ENCODE measurements at regions not wholly inside any gene's neighbourhood (a gene's known extent, or its start where the extent isn't known, plus 50 kb on each side); places are given as distances from the start of the nearest gene placed in this dataset.

GRCh38 chr6:156053626-156054025 lies 598.0 kb upstream of the NOX3 start:
- no peak for DNase-seq

GRCh38 chr6:156046841-156047449 lies 591.3 kb upstream of the NOX3 start:
- DNase-seq: no peak

- DNase-seq: no peak
Measured at GRCh38 chr6:156046268-156046665, 590.6 kb upstream of the NOX3 start.

- no peak for DNase-seq
Measured at GRCh38 chr6:156045401-156046267, 590.0 kb upstream of the NOX3 start.

GRCh38 chr6:156033598-156033997 lies 578.0 kb upstream of the NOX3 start:
- DNase-seq: no peak

GRCh38 chr6:156031516-156031915 lies 575.9 kb upstream of the NOX3 start:
- no peak for DNase-seq

GRCh38 chr6:156030053-156030452 lies 574.4 kb upstream of the NOX3 start:
- DNase-seq: no peak

- DNase-seq: no peak
Measured at GRCh38 chr6:156029286-156029985, 573.8 kb upstream of the NOX3 start.

GRCh38 chr6:156028335-156029131 lies 572.9 kb upstream of the NOX3 start:
- DNase-seq: peak; percentile 59

- DNase-seq: no peak
Measured at GRCh38 chr6:156027248-156027626, 571.6 kb upstream of the NOX3 start.

- peak; percentile 65 for DNase-seq
Measured at GRCh38 chr6:156026486-156027247, 571.0 kb upstream of the NOX3 start.

GRCh38 chr6:156024339-156024738 lies 568.7 kb upstream of the NOX3 start:
- no peak for DNase-seq

- DNase-seq: no peak
Measured at GRCh38 chr6:156021746-156022396, 566.2 kb upstream of the NOX3 start.

- no peak for DNase-seq
Measured at GRCh38 chr6:156017838-156018237, 562.2 kb upstream of the NOX3 start.

- no peak for DNase-seq
Measured at GRCh38 chr6:156016186-156016976, 560.7 kb upstream of the NOX3 start.

GRCh38 chr6:156013155-156013554 lies 557.5 kb upstream of the NOX3 start:
- DNase-seq: no peak

GRCh38 chr6:156009656-156010055 lies 554.0 kb upstream of the NOX3 start:
- no peak for DNase-seq

GRCh38 chr6:156004796-156005195 lies 549.2 kb upstream of the NOX3 start:
- no peak for DNase-seq

- no peak for DNase-seq
Measured at GRCh38 chr6:155996151-155996550, 540.5 kb upstream of the NOX3 start.

- no peak for DNase-seq
Measured at GRCh38 chr6:155995281-155995680, 539.6 kb upstream of the NOX3 start.

Data from renal pelvis (tissue), 1 donor.